HG02840 (cell line): ENCODE measurements at regions not wholly inside any gene's neighbourhood (a gene's known extent, or its start where the extent isn't known, plus 50 kb on each side); places are given as distances from the start of the nearest gene placed in this dataset.
"Not testable (repeated sequence)": the region's sequence is repeated elsewhere in the genome, so short reads cannot be mapped to it uniquely, and the experiment has no call there.

Experiments used
- ATAC-seq: cut with Tn5 transposase; IDR thresholded peaks from one replicate; pipeline ENCODE4 v1.9.1; 2021; ENCODE audit warnings: mild to moderate bottlenecking, moderate library complexity, moderate number of reproducible peaks; ENCODE audit not compliant: unreplicated experiment, low FRiP score

- ATAC-seq: no peak
These were observed 160.4 kb downstream of the UACA start for GRCh38 chr15:70602834-70603560.

- ATAC-seq: no peak
These were observed 161.1 kb downstream of the UACA start for GRCh38 chr15:70602281-70602680.

GRCh38 chr15:70597945-70598344 is 165.4 kb downstream of the UACA start:
- no peak for ATAC-seq

- no peak for ATAC-seq
These were observed 166.2 kb downstream of the UACA start for GRCh38 chr15:70597056-70597603.

- no peak for ATAC-seq
These were observed 166.9 kb downstream of the UACA start for GRCh38 chr15:70596354-70597055.

- no peak for ATAC-seq
These were observed 169.6 kb downstream of the UACA start for GRCh38 chr15:70593795-70594194.

GRCh38 chr15:70589728-70590127 is 173.6 kb downstream of the UACA start:
- no peak for ATAC-seq

- no peak for ATAC-seq
These were observed 174.1 kb downstream of the UACA start for GRCh38 chr15:70589221-70589620.

GRCh38 chr15:70588613-70589012 is 174.7 kb downstream of the UACA start:
- ATAC-seq: no peak

- ATAC-seq: no peak
These were observed 175.3 kb downstream of the UACA start for GRCh38 chr15:70587896-70588567.

- not testable (repeated sequence) for ATAC-seq
These were observed 176.2 kb downstream of the UACA start for GRCh38 chr15:70587012-70587634.

- no peak for ATAC-seq
These were observed 177.1 kb downstream of the UACA start for GRCh38 chr15:70586241-70586640.

GRCh38 chr15:70585707-70586034 is 177.7 kb downstream of the UACA start:
- ATAC-seq: no peak

- no peak for ATAC-seq
These were observed 178.3 kb downstream of the UACA start for GRCh38 chr15:70584838-70585706.

- no peak for ATAC-seq
These were observed 178.9 kb downstream of the UACA start for GRCh38 chr15:70584441-70584837.

GRCh38 chr15:70583006-70583405 is 180.4 kb downstream of the UACA start:
- no peak for ATAC-seq

GRCh38 chr15:70582143-70582945 is 181.0 kb downstream of the UACA start:
- ATAC-seq: no peak

- no peak for ATAC-seq
These were observed 182.4 kb downstream of the UACA start for GRCh38 chr15:70580958-70581357.

GRCh38 chr15:70580286-70580685 is 183.1 kb downstream of the UACA start:
- no peak for ATAC-seq
